ENCODE measurements at regions not wholly inside any gene's neighbourhood (a gene's known extent, or its start where the extent isn't known, plus 50 kb on each side); places are given as distances from the start of the nearest gene placed in this dataset.

DNA sequence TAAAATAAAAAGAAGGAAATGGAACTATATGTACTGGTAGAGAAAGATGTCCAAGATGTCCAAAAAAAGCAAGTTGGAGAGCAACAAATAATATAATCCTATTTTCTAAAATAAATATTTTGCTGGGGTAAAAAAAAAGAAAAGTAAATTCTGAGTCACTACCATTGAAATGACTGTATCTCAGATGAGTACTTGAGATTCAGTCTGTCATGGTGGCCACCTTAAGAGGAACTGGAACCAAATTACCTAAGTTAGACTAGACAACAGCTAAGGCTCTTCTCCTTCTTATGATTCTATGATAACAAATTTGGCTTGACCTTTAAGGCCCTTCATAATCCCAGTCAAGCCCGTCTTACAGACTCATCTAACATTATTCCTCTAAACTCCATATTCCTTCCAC, 270.6 kb upstream of the HES1 start:
- H3K9me3 ChIP-seq (ENCODE audit: control insufficient read depth, low read length), result no peaks in the 10 kb centered on the region
- no peak overlapping the region for H3K4me3 ChIP-seq (ENCODE audit: low read length)
- H3K36me3 ChIP-seq (ENCODE audit: control insufficient read depth, insufficient read depth, low read length), result no peaks in the 10 kb centered on the region
- H3K27me3 ChIP-seq (ENCODE audit: control insufficient read depth, insufficient read depth, low read length), result no peaks in the 10 kb centered on the region
- H3K9ac ChIP-seq (ENCODE audit: low read length), result no peak overlapping the region
- H3K4me1 ChIP-seq (ENCODE audit: control insufficient read depth, insufficient read depth, low read length), result peaks cover 18% of the 10 kb centered on the region

DNA sequence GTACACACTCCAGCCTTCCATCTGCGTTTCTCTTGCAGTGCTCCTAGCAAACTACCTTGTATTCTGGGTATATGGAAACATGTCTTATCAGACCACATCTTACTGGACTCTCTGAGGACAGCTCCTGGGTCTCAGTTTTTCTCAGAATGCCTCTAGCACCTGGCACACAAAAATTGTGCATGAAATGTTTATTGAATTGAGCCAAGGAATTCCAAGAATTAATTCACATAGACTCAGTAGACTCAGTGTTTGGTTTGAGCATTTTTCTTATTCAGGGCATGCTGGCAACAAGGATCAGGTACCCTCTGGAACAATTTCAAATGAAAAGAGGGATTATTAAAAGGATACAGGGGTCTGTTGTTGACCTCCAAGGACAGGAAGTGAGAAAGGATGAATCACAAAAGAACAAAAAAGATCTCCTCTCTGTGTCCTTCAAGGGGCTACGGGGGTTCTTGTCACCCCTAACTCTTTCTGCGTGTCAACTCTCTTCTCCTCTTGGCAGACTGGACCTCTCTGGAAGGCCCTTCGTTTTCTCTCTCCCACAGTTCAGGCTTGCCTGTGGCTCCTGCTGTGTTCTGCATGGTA, 270.0 kb upstream of the HES1 start:
- H3K27me3 ChIP-seq (ENCODE audit: control insufficient read depth, insufficient read depth, low read length), result no peaks in the 10 kb centered on the region
- peaks cover 24% of the 10 kb centered on the region for H3K4me1 ChIP-seq (ENCODE audit: control insufficient read depth, insufficient read depth, low read length)
- no peaks in the 10 kb centered on the region for H3K9me3 ChIP-seq (ENCODE audit: control insufficient read depth, low read length)
- H3K4me3 ChIP-seq (ENCODE audit: low read length), result no peak overlapping the region
- no peaks in the 10 kb centered on the region for H3K36me3 ChIP-seq (ENCODE audit: control insufficient read depth, insufficient read depth, low read length)
- no peak overlapping the region for H3K9ac ChIP-seq (ENCODE audit: low read length)

GRCh38 chr3:193868590-193868989, 267.4 kb upstream of the HES1 start:
- no peaks in the 10 kb centered on the region for H3K27me3 ChIP-seq (ENCODE audit: control insufficient read depth, insufficient read depth, low read length)
- no peaks in the 10 kb centered on the region for H3K9me3 ChIP-seq (ENCODE audit: control insufficient read depth, low read length)
- H3K9ac ChIP-seq (ENCODE audit: low read length), result no peak overlapping the region
- H3K4me1 ChIP-seq (ENCODE audit: control insufficient read depth, insufficient read depth, low read length), result peaks cover 48% of the 10 kb centered on the region
- H3K36me3 ChIP-seq (ENCODE audit: control insufficient read depth, insufficient read depth, low read length), result no peaks in the 10 kb centered on the region
- H3K4me3 ChIP-seq (ENCODE audit: low read length), result no peak overlapping the region

- H3K4me3 ChIP-seq (ENCODE audit: low read length), result no peak overlapping the region
- H3K4me1 ChIP-seq (ENCODE audit: control insufficient read depth, insufficient read depth, low read length), result peaks cover 56% of the 10 kb centered on the region
- H3K36me3 ChIP-seq (ENCODE audit: control insufficient read depth, insufficient read depth, low read length), result no peaks in the 10 kb centered on the region
- no peaks in the 10 kb centered on the region for H3K9me3 ChIP-seq (ENCODE audit: control insufficient read depth, low read length)
- H3K27me3 ChIP-seq (ENCODE audit: control insufficient read depth, insufficient read depth, low read length), result no peaks in the 10 kb centered on the region
- no peak overlapping the region for H3K9ac ChIP-seq (ENCODE audit: low read length)
These were observed 266.4 kb upstream of the HES1 start for GRCh38 chr3:193869221-193870201.

GRCh38 chr3:193870376-193871219, 265.4 kb upstream of the HES1 start:
- Histone ChIP-seq H3K4me3 (ENCODE audit: low read length) (no peak overlapping the region), H3K9me3 (ENCODE audit: control insufficient read depth, low read length) (no peaks in the 10 kb centered on the region), H3K9ac (ENCODE audit: low read length) (no peak overlapping the region), H3K4me1 (ENCODE audit: control insufficient read depth, insufficient read depth, low read length) (peaks cover 67% of the 10 kb centered on the region), H3K36me3 (ENCODE audit: control insufficient read depth, insufficient read depth, low read length) (no peaks in the 10 kb centered on the region), H3K27me3 (ENCODE audit: control insufficient read depth, insufficient read depth, low read length) (no peaks in the 10 kb centered on the region)

GRCh38 chr3:193871220-193871485, 264.8 kb upstream of the HES1 start:
- H3K36me3 ChIP-seq (ENCODE audit: control insufficient read depth, insufficient read depth, low read length), result no peaks in the 10 kb centered on the region
- H3K4me1 ChIP-seq (ENCODE audit: control insufficient read depth, insufficient read depth, low read length), result peaks cover 68% of the 10 kb centered on the region
- H3K9me3 ChIP-seq (ENCODE audit: control insufficient read depth, low read length), result no peaks in the 10 kb centered on the region
- no peaks in the 10 kb centered on the region for H3K27me3 ChIP-seq (ENCODE audit: control insufficient read depth, insufficient read depth, low read length)
- no peak overlapping the region for H3K9ac ChIP-seq (ENCODE audit: low read length)
- H3K4me3 ChIP-seq (ENCODE audit: low read length), result no peak overlapping the region

DNA sequence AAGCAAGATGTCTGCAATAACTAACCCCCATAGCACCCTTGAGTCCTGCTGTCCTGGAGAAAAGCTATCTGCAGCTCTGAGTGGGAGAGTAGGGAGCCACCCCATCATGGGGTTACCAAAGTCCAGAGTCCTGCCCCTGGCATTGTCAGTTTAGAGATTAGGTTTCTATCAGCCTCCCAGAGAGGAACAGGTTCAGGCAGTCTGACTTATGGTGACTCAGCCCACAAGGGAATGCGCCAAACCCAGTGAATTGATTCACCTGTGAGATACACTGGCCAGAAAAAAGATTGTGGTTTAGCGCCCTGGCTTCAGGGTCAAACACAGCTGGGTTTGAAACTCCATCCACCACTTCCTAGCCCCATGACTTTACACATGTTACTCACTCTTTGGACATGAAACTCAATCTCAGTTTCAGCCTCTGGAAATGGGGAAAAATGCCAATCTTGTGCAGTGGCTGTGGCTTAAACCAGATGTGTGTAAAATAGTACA, 263.6 kb upstream of the HES1 start:
- Histone ChIP-seq H3K36me3 (ENCODE audit: control insufficient read depth, insufficient read depth, low read length) (no peaks in the 10 kb centered on the region), H3K4me1 (ENCODE audit: control insufficient read depth, insufficient read depth, low read length) (peaks cover 71% of the 10 kb centered on the region), H3K9ac (ENCODE audit: low read length) (no peak overlapping the region), H3K9me3 (ENCODE audit: control insufficient read depth, low read length) (no peaks in the 10 kb centered on the region), H3K27me3 (ENCODE audit: control insufficient read depth, insufficient read depth, low read length) (no peaks in the 10 kb centered on the region), H3K4me3 (ENCODE audit: low read length) (no peak overlapping the region)

DNA sequence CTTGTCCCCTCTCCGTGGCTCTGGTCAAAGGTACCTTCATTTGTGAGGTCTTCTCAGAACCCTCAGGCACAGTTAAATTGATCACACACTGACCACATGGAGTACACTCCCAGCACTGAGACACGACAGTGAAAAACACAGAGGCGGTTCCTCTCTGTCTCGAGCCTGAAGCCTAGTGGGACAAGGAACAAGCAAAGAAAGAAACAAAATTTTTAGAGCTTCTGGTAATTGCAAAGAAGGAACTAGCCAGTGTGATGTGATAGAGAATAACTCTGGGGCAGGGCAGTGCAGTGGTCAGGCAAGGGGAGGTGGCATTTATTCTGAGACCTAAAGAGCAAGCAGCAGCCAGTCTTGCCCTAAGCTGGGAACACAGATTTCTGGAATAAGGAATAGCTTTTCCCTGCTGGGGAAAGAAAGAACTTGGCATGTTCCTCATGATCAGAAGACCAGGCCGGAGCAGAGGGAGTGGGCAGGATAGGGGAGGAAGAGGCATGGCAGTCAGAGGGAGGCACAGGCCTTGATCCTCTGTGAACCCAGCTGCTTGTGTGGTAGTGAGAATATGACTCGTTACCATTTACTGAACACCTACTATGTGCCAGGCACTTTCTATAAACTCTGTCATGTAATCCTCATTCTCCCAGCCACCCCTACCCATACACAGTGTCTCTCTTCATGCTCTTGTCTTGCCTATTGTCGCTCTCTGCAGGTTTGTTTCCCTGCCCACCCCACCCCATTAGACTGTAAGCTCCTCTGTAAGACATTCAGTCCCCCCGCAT, 262.3 kb upstream of the HES1 start:
- H3K4me1 ChIP-seq (ENCODE audit: control insufficient read depth, insufficient read depth, low read length), result peaks cover 74% of the 10 kb centered on the region
- no peak overlapping the region for H3K4me3 ChIP-seq (ENCODE audit: low read length)
- peak overlapping the region; percentile 36 for H3K9ac ChIP-seq (ENCODE audit: low read length)

GRCh38 chr3:193874512-193874911, 261.4 kb upstream of the HES1 start:
- no peaks in the 10 kb centered on the region for H3K27me3 ChIP-seq (ENCODE audit: control insufficient read depth, insufficient read depth, low read length)
- no peaks in the 10 kb centered on the region for H3K9me3 ChIP-seq (ENCODE audit: control insufficient read depth, low read length)
- no peaks in the 10 kb centered on the region for H3K36me3 ChIP-seq (ENCODE audit: control insufficient read depth, insufficient read depth, low read length)
- H3K4me3 ChIP-seq (ENCODE audit: low read length), result no peak overlapping the region
- peaks cover 74% of the 10 kb centered on the region for H3K4me1 ChIP-seq (ENCODE audit: control insufficient read depth, insufficient read depth, low read length)
- H3K9ac ChIP-seq (ENCODE audit: low read length), result no peak overlapping the region

More for the DNA sequence above, 262.3 kb upstream of the HES1 start:
- H3K9me3 ChIP-seq (ENCODE audit: control insufficient read depth, low read length), result no peaks in the 10 kb centered on the region
- H3K27me3 ChIP-seq (ENCODE audit: control insufficient read depth, insufficient read depth, low read length), result no peaks in the 10 kb centered on the region
- no peaks in the 10 kb centered on the region for H3K36me3 ChIP-seq (ENCODE audit: control insufficient read depth, insufficient read depth, low read length)

- Histone ChIP-seq H3K9ac (ENCODE audit: low read length) (no peak overlapping the region), H3K36me3 (ENCODE audit: control insufficient read depth, insufficient read depth, low read length) (no peaks in the 10 kb centered on the region), H3K4me1 (ENCODE audit: control insufficient read depth, insufficient read depth, low read length) (peaks cover 74% of the 10 kb centered on the region), H3K4me3 (ENCODE audit: low read length) (no peak overlapping the region), H3K9me3 (ENCODE audit: control insufficient read depth, low read length) (no peaks in the 10 kb centered on the region), H3K27me3 (ENCODE audit: control insufficient read depth, insufficient read depth, low read length) (no peaks in the 10 kb centered on the region)
These were observed 260.9 kb upstream of the HES1 start for GRCh38 chr3:193874997-193875593.

DNA sequence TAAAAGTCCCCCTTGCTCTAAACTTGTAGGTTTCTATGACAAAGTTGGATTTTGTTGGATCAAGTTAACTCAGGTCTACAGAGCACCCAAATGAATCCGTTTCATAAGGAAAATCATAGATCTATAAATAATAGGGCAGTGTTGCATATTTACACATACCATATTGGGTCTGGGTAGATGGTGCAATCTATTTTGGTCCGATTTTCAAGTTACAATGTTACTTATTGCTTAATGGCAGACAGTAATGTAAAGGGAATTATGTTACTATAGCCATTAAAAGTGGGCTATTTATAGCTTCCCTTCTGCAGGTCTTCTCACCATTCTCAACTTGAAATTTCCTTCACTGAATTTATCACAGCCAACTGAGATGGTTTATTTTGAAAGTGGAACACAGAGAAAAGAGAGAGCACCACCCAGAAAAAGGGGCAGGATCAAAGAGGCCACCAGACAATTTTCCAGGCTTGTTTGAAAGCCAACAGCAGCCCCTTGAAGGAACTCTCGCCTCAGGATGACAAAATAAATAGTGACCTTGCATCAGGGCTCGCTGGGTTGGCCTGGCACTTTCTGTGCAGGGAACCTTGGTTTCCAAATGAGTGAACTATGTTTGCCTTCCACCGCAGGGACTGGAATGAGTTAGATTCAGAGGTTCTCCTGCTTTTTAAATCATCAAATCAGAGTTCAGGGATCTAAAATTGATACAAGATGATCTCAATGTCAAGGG, 260.2 kb upstream of the HES1 start:
- H3K9ac ChIP-seq (ENCODE audit: low read length), result no peak overlapping the region
- peaks cover 69% of the 10 kb centered on the region for H3K4me1 ChIP-seq (ENCODE audit: control insufficient read depth, insufficient read depth, low read length)
- H3K36me3 ChIP-seq (ENCODE audit: control insufficient read depth, insufficient read depth, low read length), result no peaks in the 10 kb centered on the region
- no peak overlapping the region for H3K4me3 ChIP-seq (ENCODE audit: low read length)
- H3K27me3 ChIP-seq (ENCODE audit: control insufficient read depth, insufficient read depth, low read length), result no peaks in the 10 kb centered on the region
- H3K9me3 ChIP-seq (ENCODE audit: control insufficient read depth, low read length), result no peaks in the 10 kb centered on the region
